GM23338 (cell line): ENCODE measurements at regions not wholly inside any gene's neighbourhood (a gene's known extent, or its start where the extent isn't known, plus 50 kb on each side); places are given as distances from the start of the nearest gene placed in this dataset.

Source experiments
- ATAC-seq: fragments of 200-7000 bp; cut with Tn5 transposase; 3 replicates; pipeline ENCODE4 v1.9.1; 2020
- DNase-seq: peaks from one replicate; pipeline ENCODE4 v3.0.0-alpha.2; 2015; ENCODE audit warnings: low spot score
- H2AFZ ChIP-seq: fragments of 200-600 bp; sonication (generic); 2 replicates; pipeline ENCODE4 v1.8.0; 2016; ENCODE audit warnings: antibody characterized with exemption, mild to moderate bottlenecking, moderate library complexity
- H3F3A ChIP-seq: fragments of 200-600 bp; sonication (generic); replicated peaks from 2 replicates; pipeline ENCODE4 v1.8.0; 2017; ENCODE audit warnings: antibody characterized with exemption, mixed run types, low read depth
- H3K27ac ChIP-seq: fragments of 200-600 bp; sonication (generic); 2 replicates; pipeline ENCODE4 v1.6.1; 2016; ENCODE audit warnings: low read depth
- H3K27me3 ChIP-seq: fragments of 200-600 bp; sonication (generic); 2 replicates; pipeline ENCODE4 v1.8.0; 2016; ENCODE audit warnings: mild to moderate bottlenecking, mixed run types, moderate library complexity; ENCODE audit not compliant: insufficient read depth
- H3K36me3 ChIP-seq: fragments of 200-600 bp; sonication (generic); 2 replicates; pipeline ENCODE4 v1.8.0; 2016; ENCODE audit warnings: mild to moderate bottlenecking; ENCODE audit not compliant: insufficient read depth
- H3K4me1 ChIP-seq: fragments of 200-600 bp; sonication (generic); 2 replicates; pipeline ENCODE4 v1.8.0; 2016; ENCODE audit warnings: mild to moderate bottlenecking, moderate library complexity; ENCODE audit not compliant: insufficient read depth
- H3K4me2 ChIP-seq: fragments of 200-600 bp; sonication (generic); 2 replicates; pipeline ENCODE4 v1.7.1; 2017; ENCODE audit warnings: mixed run types
- H3K4me3 ChIP-seq: fragments of 200-600 bp; sonication (generic); 2 replicates; pipeline ENCODE4 v1.6.1; 2016; ENCODE audit warnings: mixed run types
- H3K79me2 ChIP-seq: fragments of 200-600 bp; sonication (generic); replicated peaks from 2 replicates; pipeline ENCODE4 v1.8.0; 2017; ENCODE audit warnings: mild to moderate bottlenecking; ENCODE audit not compliant: insufficient read depth
- H3K9me2 ChIP-seq: fragments of 200-600 bp; sonication (generic); 2 replicates; pipeline ENCODE4 v1.8.0; 2017; ENCODE audit not compliant: insufficient read depth
- H4K20me1 ChIP-seq: fragments of 200-600 bp; sonication (generic); replicated peaks from 2 replicates; pipeline ENCODE4 v1.8.0; 2017; ENCODE audit warnings: mild to moderate bottlenecking; ENCODE audit not compliant: insufficient read depth
- H3K27ac Mint-ChIP-seq: 2 replicates; pipeline ENCODE4 v1.8.0; 2020; ENCODE audit warnings: inconsistent platforms, mild to moderate bottlenecking, moderate library complexity, mixed read lengths
- H3K27me3 Mint-ChIP-seq: 3 replicates; pipeline ENCODE4 v1.8.0; 2022; ENCODE audit warnings: low read depth, mild to moderate bottlenecking, moderate library complexity, mixed read lengths, inconsistent platforms; ENCODE audit not compliant: insufficient read depth, poor library complexity
- H3K36me3 Mint-ChIP-seq: 3 replicates; pipeline ENCODE4 v1.8.0; 2021; ENCODE audit warnings: low read depth, mild to moderate bottlenecking, inconsistent platforms, moderate library complexity, mixed read lengths
- H3K4me1 Mint-ChIP-seq: 3 replicates; pipeline ENCODE4 v1.8.0; 2020; ENCODE audit warnings: mild to moderate bottlenecking, inconsistent platforms, mixed read lengths
- H3K4me3 Mint-ChIP-seq: 3 replicates; pipeline ENCODE4 v1.8.0; 2021; ENCODE audit warnings: moderate library complexity, mild to moderate bottlenecking, inconsistent platforms, mixed read lengths
- H3K9me3 Mint-ChIP-seq: 3 replicates; pipeline ENCODE4 v1.8.0; 2020; ENCODE audit warnings: moderate library complexity, mild to moderate bottlenecking, inconsistent platforms, mixed read lengths
- EZH2 ChIP-seq: fragments of 200-600 bp; sonication (generic); IDR thresholded peaks from one replicate; pipeline ENCODE4 v1.8.0; 2017; ENCODE audit warnings: antibody characterized with exemption, mild to moderate bottlenecking, low read depth; ENCODE audit not compliant: unreplicated experiment
- POLR2AphosphoS5 ChIP-seq: IDR thresholded peaks from 2 replicates; pipeline ENCODE4 v1.6.1; 2016; ENCODE audit warnings: antibody characterized with exemption, low read depth
- ZNF114 ChIP-seq: fragments of 250-450 bp; sonication (Bioruptor Pico); IDR thresholded peaks from 2 replicates; pipeline ENCODE4 v1.5.0; 2020; ENCODE audit warnings: mild to moderate bottlenecking, moderate library complexity
- ZNF462 ChIP-seq: fragments of 250-450 bp; sonication (Bioruptor Pico); IDR thresholded peaks from 2 replicates; pipeline ENCODE4 v1.5.0; 2020; ENCODE audit warnings: mild to moderate bottlenecking, moderate library complexity
- TF ChIP-seq, protein P1 (sequence below): IDR thresholded peaks from 2 replicates; pipeline ENCODE4 v1.6.1; 2016; ENCODE audit warnings: antibody characterized with exemption

DNA sequence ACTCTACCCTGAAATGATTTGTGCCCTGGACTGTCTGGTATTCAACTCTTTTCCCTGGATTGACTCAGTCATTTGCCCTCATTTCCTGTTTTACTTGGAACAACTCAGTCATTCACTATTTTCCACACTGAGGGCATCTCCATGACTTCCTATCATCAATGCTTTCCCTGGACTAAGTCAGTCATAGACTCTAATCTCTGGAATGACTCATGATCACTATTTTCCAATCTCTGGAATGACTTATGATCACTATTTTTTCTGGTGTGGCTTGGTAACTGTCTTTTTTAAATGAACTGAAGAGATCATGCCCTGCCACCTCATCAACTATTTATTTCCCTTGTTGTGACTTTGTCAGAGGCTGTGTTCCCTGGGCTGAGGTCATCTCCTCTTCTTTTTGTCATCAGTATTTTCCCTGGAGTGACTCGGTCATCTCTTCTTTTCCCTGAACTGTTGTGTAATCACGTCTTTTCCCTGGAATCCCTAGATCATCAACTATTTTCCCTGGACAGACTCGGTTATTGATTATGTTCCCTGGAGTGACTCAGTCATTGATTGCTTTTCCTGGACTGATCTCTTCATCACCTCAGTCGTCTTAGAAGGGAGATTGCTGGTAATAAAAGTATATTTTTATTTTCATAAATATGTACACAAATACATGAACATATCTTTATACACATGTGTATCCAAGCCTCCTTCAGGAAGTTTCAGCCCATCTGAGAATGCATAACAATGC is 327.1 kb upstream of the VCX start:
- H3K4me3 Mint-ChIP-seq = no peak overlapping the region
- H3K9me3 Mint-ChIP-seq = no peaks in the 10 kb centered on the region
- Histone ChIP-seq H4K20me1 (no peaks in the 10 kb centered on the region), H3K4me1 (no peaks in the 10 kb centered on the region), H3F3A (no peaks in the 10 kb centered on the region), H3K4me3 (no peak overlapping the region), H3K79me2 (no peaks in the 10 kb centered on the region), H3K27ac (no peak overlapping the region), H3K4me2 (no peak overlapping the region), H3K36me3 (no peaks in the 10 kb centered on the region), H3K9me2 (no peaks in the 10 kb centered on the region), H3K27me3 (no peaks in the 10 kb centered on the region), H2AFZ (no peak overlapping the region)
- H3K27ac Mint-ChIP-seq = no peak overlapping the region
- peak; percentile 1 for DNase-seq
- H3K4me1 Mint-ChIP-seq = peaks cover 7% of the 10 kb centered on the region; the same call in 2 of the 3 replicates
- no peak for ATAC-seq
- H3K27me3 Mint-ChIP-seq = no peaks in the 10 kb centered on the region
- no peaks in the 10 kb centered on the region for H3K36me3 Mint-ChIP-seq
- TF ChIP-seq, protein P1, sequence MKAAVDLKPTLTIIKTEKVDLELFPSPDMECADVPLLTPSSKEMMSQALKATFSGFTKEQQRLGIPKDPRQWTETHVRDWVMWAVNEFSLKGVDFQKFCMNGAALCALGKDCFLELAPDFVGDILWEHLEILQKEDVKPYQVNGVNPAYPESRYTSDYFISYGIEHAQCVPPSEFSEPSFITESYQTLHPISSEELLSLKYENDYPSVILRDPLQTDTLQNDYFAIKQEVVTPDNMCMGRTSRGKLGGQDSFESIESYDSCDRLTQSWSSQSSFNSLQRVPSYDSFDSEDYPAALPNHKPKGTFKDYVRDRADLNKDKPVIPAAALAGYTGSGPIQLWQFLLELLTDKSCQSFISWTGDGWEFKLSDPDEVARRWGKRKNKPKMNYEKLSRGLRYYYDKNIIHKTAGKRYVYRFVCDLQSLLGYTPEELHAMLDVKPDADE = no peak
- TF ChIP-seq ZNF114 (no peak), EZH2 (no peak)

DNA sequence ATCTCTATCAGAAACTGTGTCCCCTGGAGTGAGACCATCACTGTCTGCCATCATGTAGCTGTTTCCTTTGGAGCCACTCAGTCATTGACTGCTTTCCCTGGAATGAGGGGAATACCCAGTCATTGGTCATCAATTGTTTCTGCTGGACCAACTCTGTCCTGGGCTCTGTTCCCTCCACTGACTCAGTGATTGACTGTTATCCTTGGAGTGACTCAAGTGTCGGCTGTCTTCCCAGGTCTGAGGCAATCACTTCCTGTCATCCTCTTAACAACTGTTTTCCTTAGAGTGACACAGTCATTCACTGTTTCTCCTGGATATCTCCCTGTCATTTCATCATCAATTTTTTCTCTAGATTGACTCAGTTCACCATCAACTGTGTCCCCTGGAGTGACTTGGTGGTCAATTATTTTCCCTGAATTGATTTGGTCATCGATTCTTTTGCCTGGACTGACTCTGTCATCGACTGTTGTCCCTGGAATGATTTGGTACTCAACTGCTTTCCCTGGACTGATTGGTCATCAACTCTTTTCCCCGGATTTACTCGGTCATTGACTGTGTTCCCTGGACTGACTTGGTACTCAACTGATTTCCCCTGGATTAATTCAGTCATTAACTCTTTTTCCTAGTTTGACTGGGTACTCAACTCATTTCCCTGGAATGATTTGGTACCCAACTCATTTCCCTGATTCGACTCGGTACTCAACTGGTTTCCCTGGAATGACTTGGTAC is 327.9 kb upstream of the VCX start:
- Histone ChIP-seq H3K79me2 (no peaks in the 10 kb centered on the region), H3K36me3 (no peaks in the 10 kb centered on the region), H3F3A (no peaks in the 10 kb centered on the region), H4K20me1 (no peaks in the 10 kb centered on the region), H3K27ac (no peak overlapping the region), H3K4me3 (no peak overlapping the region), H3K4me1 (no peaks in the 10 kb centered on the region), H2AFZ (no peak overlapping the region), H3K9me2 (no peaks in the 10 kb centered on the region), H3K4me2 (no peak overlapping the region), H3K27me3 (no peaks in the 10 kb centered on the region)
- H3K27ac Mint-ChIP-seq = no peak overlapping the region
- H3K36me3 Mint-ChIP-seq = no peaks in the 10 kb centered on the region
- H3K27me3 Mint-ChIP-seq = no peaks in the 10 kb centered on the region
- ATAC-seq (no peak), DNase-seq (peak; percentile 5)
- H3K4me3 Mint-ChIP-seq = no peak overlapping the region
- no peak for TF ChIP-seq EZH2
- no peak for TF ChIP-seq POLR2AphosphoS5
- H3K9me3 Mint-ChIP-seq = no peaks in the 10 kb centered on the region
- H3K4me1 Mint-ChIP-seq = peaks cover 7% of the 10 kb centered on the region; the same call in 2 of the 3 replicates

- H3K9me3 Mint-ChIP-seq = no peaks in the 10 kb centered on the region
- H3K9me2 ChIP-seq = no peaks in the 10 kb centered on the region
- no peak for TF ChIP-seq ZNF462 (CRISPR knock-in tag)
- TF ChIP-seq EZH2 = no peak
These were observed 330.1 kb upstream of the VCX start for GRCh38 chrX:7512845-7513244.

More at GRCh38 chrX:7512845-7513244, 330.1 kb upstream of the VCX start:
- H3K4me3 ChIP-seq = no peak overlapping the region
- no peaks in the 10 kb centered on the region for H3K36me3 ChIP-seq
- no peaks in the 10 kb centered on the region for H3K27me3 Mint-ChIP-seq
- H3K4me1 Mint-ChIP-seq = peaks cover 7% of the 10 kb centered on the region; the same call in 2 of the 3 replicates
- H3K36me3 Mint-ChIP-seq = no peaks in the 10 kb centered on the region
- H3K27ac ChIP-seq = no peak overlapping the region
- H3K27me3 ChIP-seq = no peaks in the 10 kb centered on the region
- no peaks in the 10 kb centered on the region for H3F3A ChIP-seq
- H3K79me2 ChIP-seq = no peaks in the 10 kb centered on the region
- H3K27ac Mint-ChIP-seq = no peak overlapping the region
- no peaks in the 10 kb centered on the region for H3K4me1 ChIP-seq
- no peak for ATAC-seq
- H4K20me1 ChIP-seq = no peaks in the 10 kb centered on the region
- H3K4me3 Mint-ChIP-seq = no peak overlapping the region
- no peak for DNase-seq
- no peak overlapping the region for H3K4me2 ChIP-seq
- no peak overlapping the region for H2AFZ ChIP-seq
